Natural killer cell (primary cell): ENCODE measurements at regions not wholly inside any gene's neighbourhood (a gene's known extent, or its start where the extent isn't known, plus 50 kb on each side); places are given as distances from the start of the nearest gene placed in this dataset.

Source experiments
- ATAC-seq, 3 donors: fragments of 150-1000 bp in 2 of 3; fragments of 200-7000 bp in 1 of 3; cut with Tn5 transposase; 1 replicate in 1 of 3; 2 replicates in 2 of 3; pipeline ENCODE4 v1.10.0; 2021; ENCODE audit warnings: mild to moderate bottlenecking in 2 of 3, moderate library complexity in 2 of 3
- DNase-seq, 2 donors: peaks; one replicate each; pipeline versions ENCODE4 v3.0.0 to v3.0.0-alpha.2; 2013 to 2021; ENCODE audit warnings: mixed read lengths in 1 of 2
- H3K27ac ChIP-seq: one replicate; pipeline ENCODE4 v1.5.1; 2013; ENCODE audit warnings: mild to moderate bottlenecking, low read length
- H3K27me3 ChIP-seq: one replicate; pipeline ENCODE4 v1.6.1; 2013; ENCODE audit warnings: low read length; ENCODE audit not compliant: control insufficient read depth, insufficient read depth
- H3K36me3 ChIP-seq: one replicate; pipeline ENCODE4 v1.6.1; 2013; ENCODE audit warnings: low read length; ENCODE audit not compliant: control insufficient read depth, insufficient read depth
- H3K4me1 ChIP-seq: one replicate; pipeline ENCODE4 v1.6.1; 2013; ENCODE audit warnings: low read length; ENCODE audit not compliant: control insufficient read depth, insufficient read depth
- H3K4me3 ChIP-seq: one replicate; pipeline ENCODE4 v1.5.1; 2013; ENCODE audit warnings: low read length
- H3K9me3 ChIP-seq: one replicate; pipeline ENCODE4 v1.6.1; 2013; ENCODE audit warnings: low read length; ENCODE audit not compliant: control insufficient read depth, insufficient read depth
- H3K27ac Mint-ChIP-seq, 2 donors: one replicate each; pipeline ENCODE4 v1.8.0; 2022; ENCODE audit warnings: mild to moderate bottlenecking in 2 of 2, mixed read lengths in 2 of 2, moderate library complexity in 1 of 2
- H3K27me3 Mint-ChIP-seq, 2 donors: one replicate each; pipeline ENCODE4 v1.8.0; 2022; ENCODE audit warnings: low read depth in 2 of 2, mixed read lengths in 2 of 2
- H3K36me3 Mint-ChIP-seq: one replicate; pipeline ENCODE4 v1.8.0; 2022; ENCODE audit warnings: mixed read lengths
- H3K4me1 Mint-ChIP-seq, 2 donors: one replicate each; pipeline ENCODE4 v1.8.0; 2022; ENCODE audit warnings: mixed read lengths in 2 of 2
- H3K4me3 Mint-ChIP-seq: one replicate; pipeline ENCODE4 v1.8.0; 2022; ENCODE audit warnings: mild to moderate bottlenecking, moderate library complexity, mixed read lengths
- H3K9me3 Mint-ChIP-seq, 2 donors: one replicate each; pipeline ENCODE4 v1.8.0; 2022; ENCODE audit warnings: mixed read lengths in 2 of 2
- CTCF ChIP-seq: fragments of 200-600 bp; IDR thresholded peaks from one replicate; pipeline ENCODE4 v1.8.0; 2022; ENCODE audit warnings: antibody characterized with exemption
- WGBS: methylation state at CpG from one replicate; pipeline ENCODE4 v1.1.7; 2013; ENCODE audit warnings: missing lambda C conversion rate; ENCODE audit not compliant: insufficient coverage; 5-methylcytosine and 5-hydroxymethylcytosine counted together
- intact Hi-C: fragments of 100-400 bp; cut with micrococcal nuclease; formaldehyde crosslinking; loops from one replicate; pipeline ENCODE4 v1.14.2; 2022

- H3K27me3 ChIP-seq, result no peaks in the 10 kb centered on the region
- no peak overlapping the region for H3K27ac ChIP-seq
- peaks cover 7 to 22% of the 10 kb centered on the region in 2 donors for H3K9me3 Mint-ChIP-seq
- no peak overlapping the region for H3K27ac Mint-ChIP-seq
- no peaks in the 10 kb centered on the region for H3K4me1 Mint-ChIP-seq
- peaks cover 8% of the 10 kb centered on the region for H3K36me3 Mint-ChIP-seq
- DNase-seq (no peak), ATAC-seq (no peak)
- no peaks in the 10 kb centered on the region for H3K4me1 ChIP-seq
- no peak overlapping the region for H3K4me3 Mint-ChIP-seq
- H3K4me3 ChIP-seq, result no peak overlapping the region
- H3K27me3 Mint-ChIP-seq, result no peaks in the 10 kb centered on the region
- no peak for TF ChIP-seq CTCF
- intact Hi-C loops, result no loop called here
- 82% methylated on average over 1 of the region's 1 CpG for WGBS
- H3K9me3 ChIP-seq, result peaks cover 5% of the 10 kb centered on the region
- no peaks in the 10 kb centered on the region for H3K36me3 ChIP-seq
These were observed 1325.0 kb downstream of the BRINP3 start for GRCh38 chr1:189152685-189153084.

GRCh38 chr1:189158155-189158554 lies 1319.5 kb downstream of the BRINP3 start:
- Histone ChIP-seq H3K36me3 (no peaks in the 10 kb centered on the region), H3K4me1 (no peaks in the 10 kb centered on the region), H3K4me3 (no peak overlapping the region), H3K9me3 (no peaks in the 10 kb centered on the region), H3K27me3 (no peaks in the 10 kb centered on the region), H3K27ac (no peak overlapping the region)
- no peaks in the 10 kb centered on the region for H3K27me3 Mint-ChIP-seq
- DNase-seq, result no peak
- H3K4me3 Mint-ChIP-seq, result no peak overlapping the region
- H3K4me1 Mint-ChIP-seq, result no peaks in the 10 kb centered on the region
- 73% methylated on average over 6 of the region's 6 CpGs for WGBS
- no peak for TF ChIP-seq CTCF
- peaks cover 8% of the 10 kb centered on the region for H3K36me3 Mint-ChIP-seq
- H3K27ac Mint-ChIP-seq, result no peak overlapping the region
- H3K9me3 Mint-ChIP-seq, result peaks cover 9 to 20% of the 10 kb centered on the region in 2 donors
- intact Hi-C loops, result no loop called here
- ATAC-seq, result no peak

GRCh38 chr1:189175889-189176288 lies 1301.8 kb downstream of the BRINP3 start:
- ATAC-seq (no peak), DNase-seq (no peak)
- Histone ChIP-seq H3K36me3 (no peaks in the 10 kb centered on the region), H3K27ac (no peak overlapping the region), H3K4me1 (no peaks in the 10 kb centered on the region), H3K4me3 (no peak overlapping the region), H3K27me3 (no peaks in the 10 kb centered on the region), H3K9me3 (peaks cover 4% of the 10 kb centered on the region)
- no CpG with 5 or more reads among the region's 1 CpG for WGBS
- Mint-ChIP-seq H3K4me3 (no peak overlapping the region), H3K36me3 (no peaks in the 10 kb centered on the region), H3K9me3 (peaks cover 12 to 19% of the 10 kb centered on the region in 2 donors), H3K4me1 (no peaks in the 10 kb centered on the region), H3K27ac (no peak overlapping the region), H3K27me3 (no peaks in the 10 kb centered on the region)
- intact Hi-C loops, result no loop called here
- TF ChIP-seq CTCF, result no peak

- Histone ChIP-seq H3K36me3 (no peaks in the 10 kb centered on the region), H3K4me1 (no peaks in the 10 kb centered on the region), H3K27me3 (no peaks in the 10 kb centered on the region), H3K27ac (no peak overlapping the region), H3K4me3 (no peak overlapping the region), H3K9me3 (no peaks in the 10 kb centered on the region)
- Mint-ChIP-seq H3K4me3 (no peak overlapping the region), H3K27ac (no peak overlapping the region), H3K36me3 (no peaks in the 10 kb centered on the region), H3K27me3 (no peaks in the 10 kb centered on the region), H3K9me3 (peaks cover 11 to 22% of the 10 kb centered on the region in 2 donors), H3K4me1 (no peaks in the 10 kb centered on the region)
- no peak for TF ChIP-seq CTCF
- no peak for DNase-seq
- ATAC-seq, result no peak
- intact Hi-C loops, result no loop called here
These were observed 1297.6 kb downstream of the BRINP3 start for GRCh38 chr1:189180057-189180456.
